ENCODE measurements at regions not wholly inside any gene's neighbourhood (a gene's known extent, or its start where the extent isn't known, plus 50 kb on each side); places are given as distances from the start of the nearest gene placed in this dataset.

- no peak for DNase-seq (ENCODE audit: low spot score)
These were observed 52.2 kb upstream of the CD83 start for GRCh38 chr6:14065350-14065749.

- peak; percentile 84 for DNase-seq (ENCODE audit: low spot score)
These were observed 50.7 kb upstream of the CD83 start for GRCh38 chr6:14066782-14067406.

DNA sequence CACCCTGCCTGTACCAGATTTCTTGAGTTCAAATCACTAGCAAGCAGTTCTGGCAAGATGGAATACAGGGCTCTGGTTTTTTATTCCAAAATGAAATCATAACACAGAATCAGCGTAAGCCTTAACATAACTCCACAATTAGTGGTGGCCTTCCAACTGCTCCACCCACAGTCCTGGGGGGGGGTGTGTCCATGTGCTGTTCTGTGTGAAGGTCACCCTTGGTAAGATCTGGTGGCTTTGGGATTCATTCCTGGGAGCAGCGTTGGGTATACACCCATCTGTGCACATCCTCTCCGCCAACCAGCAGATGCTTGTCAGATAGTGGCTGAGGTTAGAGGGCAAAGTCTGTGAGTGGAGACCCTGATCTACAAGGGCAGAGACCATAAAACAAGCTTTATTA is 49.9 kb upstream of the CD83 start:
- no peak for DNase-seq (ENCODE audit: low spot score)
